A673 (cell line): ENCODE measurements at regions not wholly inside any gene's neighbourhood (a gene's known extent, or its start where the extent isn't known, plus 50 kb on each side); places are given as distances from the start of the nearest gene placed in this dataset.

Source experiments
- CTCF ChIP-seq: fragments of 300-800, 200-600 bp; sonication (generic); conservative IDR thresholded peaks from 2 replicates; pipeline ENCODE4 v1.5.1; 2017; ENCODE audit warnings: low read depth, mild to moderate bottlenecking, antibody characterized with exemption, low read length, moderate library complexity, mixed read lengths
- EZH2 ChIP-seq: fragments of 200-600 bp; sonication (generic); IDR thresholded peaks from 2 replicates; pipeline ENCODE4 v1.6.1; 2017; ENCODE audit warnings: borderline replicate concordance, low read depth, mild to moderate bottlenecking, mixed read lengths, antibody characterized with exemption, low read length; ENCODE audit not compliant: poor library complexity, severe bottlenecking

DNA sequence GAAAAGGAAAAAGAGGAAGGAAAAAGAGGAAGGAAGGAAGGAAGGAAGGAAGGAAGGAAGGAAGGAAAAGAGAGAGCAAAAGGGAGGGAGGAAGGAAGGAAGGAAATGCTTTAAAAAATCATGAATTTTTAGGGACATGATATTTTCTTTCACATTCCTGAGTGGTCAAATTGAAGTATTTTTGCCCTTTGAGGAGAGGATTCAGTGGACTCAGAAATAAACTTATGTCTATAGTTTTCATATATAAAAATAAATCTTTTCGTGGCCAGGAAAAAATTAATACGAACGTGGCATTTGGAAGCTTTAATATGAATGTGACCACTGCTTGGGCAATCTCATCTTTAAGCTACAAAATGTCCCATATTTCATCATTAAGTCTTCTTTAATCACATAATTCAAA is 183.0 kb upstream of the TMCO5A start:
- no peak for TF ChIP-seq CTCF
- no peak for TF ChIP-seq EZH2
